Loucy (cell line): ENCODE measurements at regions not wholly inside any gene's neighbourhood (a gene's known extent, or its start where the extent isn't known, plus 50 kb on each side); places are given as distances from the start of the nearest gene placed in this dataset.

Experiments
- EZH2phosphoT487 ChIP-seq: fragments of 200-600 bp; IDR thresholded peaks from 2 replicates; pipeline ENCODE4 v1.6.1; 2018; ENCODE audit warnings: antibody characterized with exemption, mild to moderate bottlenecking, moderate library complexity, borderline replicate concordance
- TF ChIP-seq, protein P1 (sequence below): fragments of 200-600 bp; sonication (generic); conservative IDR thresholded peaks from 2 replicates; pipeline ENCODE4 v1.5.1; 2014; ENCODE audit warnings: mild to moderate bottlenecking, antibody characterized with exemption, low read length

DNA sequence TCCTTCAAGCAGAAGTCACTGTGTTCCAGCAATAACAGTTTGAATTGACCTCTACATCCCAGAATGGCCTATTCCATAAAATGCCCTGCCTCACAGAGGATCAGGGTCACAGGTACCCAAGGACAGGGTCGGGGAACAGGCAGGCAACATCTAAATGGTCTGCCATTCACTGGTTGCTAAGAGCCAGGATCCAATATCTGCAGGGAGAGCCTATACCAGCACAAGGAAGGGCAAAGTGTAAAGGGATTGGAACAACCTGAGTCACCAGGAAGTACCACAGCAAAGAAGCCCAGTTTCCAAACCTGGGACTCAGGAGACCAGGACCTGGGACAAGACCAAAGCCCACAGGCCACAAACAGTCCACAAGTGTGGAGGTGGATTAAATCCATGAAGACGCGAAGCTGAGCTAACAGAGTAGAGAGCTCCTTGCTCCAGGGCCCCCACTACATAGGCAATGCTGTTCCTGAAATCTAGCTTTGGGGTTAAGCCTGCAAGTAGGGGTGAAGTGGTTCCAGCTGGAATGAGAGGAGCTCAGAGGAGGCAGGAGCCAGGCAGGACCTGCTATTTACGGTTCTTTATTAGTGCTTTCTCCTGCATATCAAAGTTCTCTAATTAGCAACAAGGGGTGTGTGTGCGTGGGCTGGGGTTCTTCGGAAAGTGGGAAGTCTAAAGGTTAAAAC lies 274.3 kb downstream of the BCL11B start:
- TF ChIP-seq, protein P1, sequence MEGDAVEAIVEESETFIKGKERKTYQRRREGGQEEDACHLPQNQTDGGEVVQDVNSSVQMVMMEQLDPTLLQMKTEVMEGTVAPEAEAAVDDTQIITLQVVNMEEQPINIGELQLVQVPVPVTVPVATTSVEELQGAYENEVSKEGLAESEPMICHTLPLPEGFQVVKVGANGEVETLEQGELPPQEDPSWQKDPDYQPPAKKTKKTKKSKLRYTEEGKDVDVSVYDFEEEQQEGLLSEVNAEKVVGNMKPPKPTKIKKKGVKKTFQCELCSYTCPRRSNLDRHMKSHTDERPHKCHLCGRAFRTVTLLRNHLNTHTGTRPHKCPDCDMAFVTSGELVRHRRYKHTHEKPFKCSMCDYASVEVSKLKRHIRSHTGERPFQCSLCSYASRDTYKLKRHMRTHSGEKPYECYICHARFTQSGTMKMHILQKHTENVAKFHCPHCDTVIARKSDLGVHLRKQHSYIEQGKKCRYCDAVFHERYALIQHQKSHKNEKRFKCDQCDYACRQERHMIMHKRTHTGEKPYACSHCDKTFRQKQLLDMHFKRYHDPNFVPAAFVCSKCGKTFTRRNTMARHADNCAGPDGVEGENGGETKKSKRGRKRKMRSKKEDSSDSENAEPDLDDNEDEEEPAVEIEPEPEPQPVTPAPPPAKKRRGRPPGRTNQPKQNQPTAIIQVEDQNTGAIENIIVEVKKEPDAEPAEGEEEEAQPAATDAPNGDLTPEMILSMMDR: no peak
- TF ChIP-seq EZH2phosphoT487: no peak
